ENCODE measurements at regions not wholly inside any gene's neighbourhood (a gene's known extent, or its start where the extent isn't known, plus 50 kb on each side); places are given as distances from the start of the nearest gene placed in this dataset.

GRCh38 chr1:83682132-83682531 lies 316.8 kb downstream of the TTLL7 start:
- DNase-seq (ENCODE audit: low spot score) = no peak
- FAIRE-seq = no peak

GRCh38 chr1:83676106-83676505 lies 322.8 kb downstream of the TTLL7 start:
- no peak for DNase-seq (ENCODE audit: low spot score)
- FAIRE-seq = no peak

- FAIRE-seq = no peak
- no peak for DNase-seq (ENCODE audit: low spot score)
Measured at GRCh38 chr1:83673312-83673711, 325.6 kb downstream of the TTLL7 start.

GRCh38 chr1:83671586-83671985 lies 327.3 kb downstream of the TTLL7 start:
- DNase-seq (ENCODE audit: low spot score) (no peak), FAIRE-seq (no peak)

GRCh38 chr1:83670909-83671565 lies 327.9 kb downstream of the TTLL7 start:
- FAIRE-seq = no peak
- DNase-seq (ENCODE audit: low spot score) = no peak

- DNase-seq (ENCODE audit: low spot score) (no peak), FAIRE-seq (no peak)
Measured at GRCh38 chr1:83641796-83642443, 357.0 kb downstream of the TTLL7 start.

- FAIRE-seq (no peak), DNase-seq (ENCODE audit: low spot score) (no peak)
Measured at GRCh38 chr1:83641206-83641658, 357.7 kb downstream of the TTLL7 start.

- DNase-seq (ENCODE audit: low spot score) = no peak
- FAIRE-seq = no peak
Measured at GRCh38 chr1:83639785-83640184, 359.1 kb downstream of the TTLL7 start.

- FAIRE-seq (no peak), DNase-seq (ENCODE audit: low spot score) (no peak)
Measured at GRCh38 chr1:83637586-83637985, 361.3 kb downstream of the TTLL7 start.

- DNase-seq (ENCODE audit: low spot score) = no peak
- FAIRE-seq = no peak
Measured at GRCh38 chr1:83637009-83637408, 361.9 kb downstream of the TTLL7 start.

- FAIRE-seq = no peak
- DNase-seq (ENCODE audit: low spot score) = no peak
Measured at GRCh38 chr1:83632906-83633305, 366.0 kb downstream of the TTLL7 start.

- FAIRE-seq (no peak), DNase-seq (ENCODE audit: low spot score) (no peak)
Measured at GRCh38 chr1:83631851-83632250, 367.1 kb downstream of the TTLL7 start.

GRCh38 chr1:83627045-83627444 lies 371.9 kb downstream of the TTLL7 start:
- DNase-seq (ENCODE audit: low spot score) (no peak), FAIRE-seq (no peak)

- no peak for FAIRE-seq
- DNase-seq (ENCODE audit: low spot score) = no peak
Measured at GRCh38 chr1:83626603-83627002, 372.3 kb downstream of the TTLL7 start.

- DNase-seq (ENCODE audit: low spot score) (no peak), FAIRE-seq (no peak)
Measured at GRCh38 chr1:83625646-83626045, 373.3 kb downstream of the TTLL7 start.

GRCh38 chr1:83620016-83620415 lies 378.9 kb downstream of the TTLL7 start:
- no peak for DNase-seq (ENCODE audit: low spot score)
- no peak for FAIRE-seq

- DNase-seq (ENCODE audit: low spot score) (no peak), FAIRE-seq (no peak)
Measured at GRCh38 chr1:83619170-83619896, 379.6 kb downstream of the TTLL7 start.

GRCh38 chr1:83617883-83618282 lies 381.0 kb downstream of the TTLL7 start:
- no peak for FAIRE-seq
- DNase-seq (ENCODE audit: low spot score) = no peak

GRCh38 chr1:83615370-83615769 lies 383.6 kb downstream of the TTLL7 start:
- DNase-seq (ENCODE audit: low spot score) = no peak
- FAIRE-seq = no peak

GRCh38 chr1:83606416-83606955 lies 392.4 kb downstream of the TTLL7 start:
- DNase-seq (ENCODE audit: low spot score) (no peak), FAIRE-seq (no peak)

GRCh38 chr1:83596331-83596730 lies 402.6 kb downstream of the TTLL7 start:
- FAIRE-seq = no peak

GRCh38 chr1:83593073-83593472 lies 405.9 kb downstream of the TTLL7 start:
- no peak for FAIRE-seq
- no peak for DNase-seq (ENCODE audit: low spot score)

More at GRCh38 chr1:83596331-83596730, 402.6 kb downstream of the TTLL7 start:
- DNase-seq (ENCODE audit: low spot score) = no peak

All from RCC 7860 (cell line).